ENCODE measurements at regions not wholly inside any gene's neighbourhood (a gene's known extent, or its start where the extent isn't known, plus 50 kb on each side); places are given as distances from the start of the nearest gene placed in this dataset.

DNA sequence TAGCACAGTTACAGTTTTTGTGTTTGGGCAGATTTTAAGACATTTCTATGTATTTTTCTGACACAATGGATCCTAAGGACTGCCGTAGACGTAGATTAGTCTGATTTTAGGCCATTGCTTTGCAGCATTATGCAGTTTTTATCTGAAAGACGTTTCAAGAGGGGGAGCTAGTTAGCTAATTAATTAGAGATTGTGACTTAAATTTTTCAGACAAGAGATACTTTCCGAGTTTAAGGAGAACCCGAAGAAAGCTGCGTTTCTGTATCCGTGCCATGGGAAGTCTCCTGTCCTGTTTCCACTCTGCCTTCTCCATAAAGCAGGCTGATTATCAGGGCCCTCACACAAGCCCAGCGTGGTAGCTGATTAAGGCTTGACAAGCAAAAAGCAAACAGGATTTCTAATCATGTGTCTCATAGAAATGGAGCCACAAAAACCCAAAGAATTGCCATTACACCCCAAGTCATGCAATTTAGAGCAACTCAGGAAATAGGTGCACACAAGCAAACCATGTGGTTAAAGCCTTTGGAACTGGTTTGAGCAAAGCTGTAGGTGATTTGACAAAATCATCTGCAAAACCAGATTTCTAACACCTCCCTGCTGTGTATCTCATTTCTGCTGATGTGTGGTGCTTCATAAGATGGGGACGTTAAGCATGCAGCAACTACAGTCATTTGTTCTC lies 808.1 kb downstream of the RNF144A start (continued):
- TF ChIP-seq, protein P1, sequence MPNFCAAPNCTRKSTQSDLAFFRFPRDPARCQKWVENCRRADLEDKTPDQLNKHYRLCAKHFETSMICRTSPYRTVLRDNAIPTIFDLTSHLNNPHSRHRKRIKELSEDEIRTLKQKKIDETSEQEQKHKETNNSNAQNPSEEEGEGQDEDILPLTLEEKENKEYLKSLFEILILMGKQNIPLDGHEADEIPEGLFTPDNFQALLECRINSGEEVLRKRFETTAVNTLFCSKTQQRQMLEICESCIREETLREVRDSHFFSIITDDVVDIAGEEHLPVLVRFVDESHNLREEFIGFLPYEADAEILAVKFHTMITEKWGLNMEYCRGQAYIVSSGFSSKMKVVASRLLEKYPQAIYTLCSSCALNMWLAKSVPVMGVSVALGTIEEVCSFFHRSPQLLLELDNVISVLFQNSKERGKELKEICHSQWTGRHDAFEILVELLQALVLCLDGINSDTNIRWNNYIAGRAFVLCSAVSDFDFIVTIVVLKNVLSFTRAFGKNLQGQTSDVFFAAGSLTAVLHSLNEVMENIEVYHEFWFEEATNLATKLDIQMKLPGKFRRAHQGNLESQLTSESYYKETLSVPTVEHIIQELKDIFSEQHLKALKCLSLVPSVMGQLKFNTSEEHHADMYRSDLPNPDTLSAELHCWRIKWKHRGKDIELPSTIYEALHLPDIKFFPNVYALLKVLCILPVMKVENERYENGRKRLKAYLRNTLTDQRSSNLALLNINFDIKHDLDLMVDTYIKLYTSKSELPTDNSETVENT (CRISPR knock-in tag; IDR thresholded peaks at IDR 0.05), result no peak
- TF ChIP-seq PHF20 (IDR thresholded peaks at IDR 0.05; ENCODE audit: partially characterized antibody) (no peak), PTTG1 (tag; IDR thresholded peaks at IDR 0.05; ENCODE audit: low read depth) (no peak), CHD1 (IDR thresholded peaks at IDR 0.05; ENCODE audit: low read length) (no peak), ZNF583 (CRISPR knock-in tag; IDR thresholded peaks at IDR 0.05) (no peak)
- TF ChIP-seq, protein P2, sequence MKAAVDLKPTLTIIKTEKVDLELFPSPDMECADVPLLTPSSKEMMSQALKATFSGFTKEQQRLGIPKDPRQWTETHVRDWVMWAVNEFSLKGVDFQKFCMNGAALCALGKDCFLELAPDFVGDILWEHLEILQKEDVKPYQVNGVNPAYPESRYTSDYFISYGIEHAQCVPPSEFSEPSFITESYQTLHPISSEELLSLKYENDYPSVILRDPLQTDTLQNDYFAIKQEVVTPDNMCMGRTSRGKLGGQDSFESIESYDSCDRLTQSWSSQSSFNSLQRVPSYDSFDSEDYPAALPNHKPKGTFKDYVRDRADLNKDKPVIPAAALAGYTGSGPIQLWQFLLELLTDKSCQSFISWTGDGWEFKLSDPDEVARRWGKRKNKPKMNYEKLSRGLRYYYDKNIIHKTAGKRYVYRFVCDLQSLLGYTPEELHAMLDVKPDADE (conservative IDR thresholded peaks at IDR 0.05; ENCODE audit: control insufficient read depth, low read depth, low read length), result no peak

DNA sequence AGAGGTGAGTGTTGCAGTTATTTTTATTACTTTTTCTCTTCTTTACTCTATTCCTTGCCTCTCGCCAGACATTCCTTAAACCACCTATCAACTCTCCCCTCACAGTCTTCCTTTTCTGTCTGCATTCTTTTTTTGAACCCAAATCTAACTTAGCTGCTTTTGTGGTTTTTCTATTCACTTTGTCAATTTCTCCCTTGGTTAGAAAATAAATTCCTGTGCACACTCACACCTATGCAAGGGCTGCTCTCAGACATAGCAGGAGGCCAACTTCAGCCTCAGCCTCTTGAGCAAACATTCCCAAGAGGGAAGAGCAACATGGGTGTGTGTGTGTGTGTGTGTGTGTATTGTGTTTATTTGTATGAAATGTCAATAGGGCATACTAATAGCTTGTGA lies 808.6 kb downstream of the RNF144A start:
- no peak overlapping the region for H3K4me3 ChIP-seq
- FAIRE-seq (no peak), DNase-seq (ENCODE audit: extremely low read depth in 1 of 4, low spot score in 3 of 4) (no peak), ATAC-seq (no peak)
- intact Hi-C loops (cut with micrococcal nuclease), result no loop called here
- no peaks in the 10 kb centered on the region for H3K4me1 ChIP-seq (replicated peaks in 1 of 2; ENCODE audit: control insufficient read depth in 2 of 2, insufficient read depth in 2 of 2, low read length in 2 of 2)
- H3K9me3 ChIP-seq (replicated peaks; ENCODE audit: control insufficient read depth, insufficient read depth, low read depth, low read length), result no peaks in the 10 kb centered on the region
- WGBS (ENCODE audit: insufficient coverage, low coverage, missing lambda C conversion rate), result 0% methylated on average over 1 of the region's 1 CpG
- no peaks in the 10 kb centered on the region for H4K20me1 ChIP-seq (replicated peaks; ENCODE audit: control insufficient read depth, insufficient read depth, low read length)
- H3K79me2 ChIP-seq (ENCODE audit: control insufficient read depth, insufficient read depth, low read length), result no peaks in the 10 kb centered on the region
- ChIA-PET POLR2A (no interaction called here), CTCF (ENCODE audit: low intra/inter-chr PET ratio) (no interaction called here)
- no peak overlapping the region for H3K4me2 ChIP-seq (ENCODE audit: insufficient read depth, low read length)
- in situ Hi-C loops (cut with MboI), result no loop called here
- H3K9me1 ChIP-seq (ENCODE audit: control insufficient read depth, insufficient read depth, low read length), result no peaks in the 10 kb centered on the region
- H3K27me3 ChIP-seq (ENCODE audit: control insufficient read depth in 2 of 2, insufficient read depth in 2 of 2, low read length in 2 of 2), result no peaks in the 10 kb centered on the region; a peak in 2 of 5 replicates
- H3K27ac ChIP-seq (ENCODE audit: extremely low read depth, low read depth, low read length), result no peak overlapping the region
- H2AFZ ChIP-seq (ENCODE audit: low read depth, low read length), result no peak overlapping the region
- BruUV-seq (replicated peaks), result no TSS peak
- no peak overlapping the region for H3K9ac ChIP-seq (ENCODE audit: insufficient read depth in 1 of 2, low read depth in 2 of 2, low read length in 2 of 2)
- no peaks in the 10 kb centered on the region for H3K36me3 ChIP-seq (ENCODE audit: control insufficient read depth, insufficient read depth, low read length)
- TF ChIP-seq RBM14 (IDR thresholded peaks at IDR 0.05; ENCODE audit: borderline replicate concordance, insufficient read depth, low read depth, low read length), result no peak
- TF ChIP-seq ZNF12 (CRISPR knock-in tag; IDR thresholded peaks at IDR 0.05), result no peak
- TF ChIP-seq, protein P3, sequence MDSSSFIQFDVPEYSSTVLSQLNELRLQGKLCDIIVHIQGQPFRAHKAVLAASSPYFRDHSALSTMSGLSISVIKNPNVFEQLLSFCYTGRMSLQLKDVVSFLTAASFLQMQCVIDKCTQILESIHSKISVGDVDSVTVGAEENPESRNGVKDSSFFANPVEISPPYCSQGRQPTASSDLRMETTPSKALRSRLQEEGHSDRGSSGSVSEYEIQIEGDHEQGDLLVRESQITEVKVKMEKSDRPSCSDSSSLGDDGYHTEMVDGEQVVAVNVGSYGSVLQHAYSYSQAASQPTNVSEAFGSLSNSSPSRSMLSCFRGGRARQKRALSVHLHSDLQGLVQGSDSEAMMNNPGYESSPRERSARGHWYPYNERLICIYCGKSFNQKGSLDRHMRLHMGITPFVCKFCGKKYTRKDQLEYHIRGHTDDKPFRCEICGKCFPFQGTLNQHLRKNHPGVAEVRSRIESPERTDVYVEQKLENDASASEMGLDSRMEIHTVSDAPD (CRISPR knock-in tag; IDR thresholded peaks at IDR 0.05), result no peak
- TF ChIP-seq, protein P4, sequence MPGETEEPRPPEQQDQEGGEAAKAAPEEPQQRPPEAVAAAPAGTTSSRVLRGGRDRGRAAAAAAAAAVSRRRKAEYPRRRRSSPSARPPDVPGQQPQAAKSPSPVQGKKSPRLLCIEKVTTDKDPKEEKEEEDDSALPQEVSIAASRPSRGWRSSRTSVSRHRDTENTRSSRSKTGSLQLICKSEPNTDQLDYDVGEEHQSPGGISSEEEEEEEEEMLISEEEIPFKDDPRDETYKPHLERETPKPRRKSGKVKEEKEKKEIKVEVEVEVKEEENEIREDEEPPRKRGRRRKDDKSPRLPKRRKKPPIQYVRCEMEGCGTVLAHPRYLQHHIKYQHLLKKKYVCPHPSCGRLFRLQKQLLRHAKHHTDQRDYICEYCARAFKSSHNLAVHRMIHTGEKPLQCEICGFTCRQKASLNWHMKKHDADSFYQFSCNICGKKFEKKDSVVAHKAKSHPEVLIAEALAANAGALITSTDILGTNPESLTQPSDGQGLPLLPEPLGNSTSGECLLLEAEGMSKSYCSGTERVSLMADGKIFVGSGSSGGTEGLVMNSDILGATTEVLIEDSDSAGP (CRISPR knock-in tag; IDR thresholded peaks at IDR 0.05), result no peak
- TF ChIP-seq ZNF77 (CRISPR knock-in tag; IDR thresholded peaks at IDR 0.05), result no peak
- no peak for TF ChIP-seq ZC3H4 (CRISPR knock-in tag; IDR thresholded peaks at IDR 0.05; ENCODE audit: borderline replicate concordance)
- no peak for TF ChIP-seq KDM4B (IDR thresholded peaks at IDR 0.05; ENCODE audit: borderline replicate concordance in 2 of 2, low read depth in 1 of 2)
- no peak for TF ChIP-seq FOXJ2 (tag; IDR thresholded peaks at IDR 0.05)
- no peak for TF ChIP-seq BRCA1 (IDR thresholded peaks at IDR 0.05)
- TF ChIP-seq BRCA1 (CRISPR knock-in tag; IDR thresholded peaks at IDR 0.05), result no peak

Measured in K562 (cell line).